ENCODE measurements at regions not wholly inside any gene's neighbourhood (a gene's known extent, or its start where the extent isn't known, plus 50 kb on each side); places are given as distances from the start of the nearest gene placed in this dataset.
A peak's percentile ranks its signal among the peaks of the same experiment; 100 is the strongest.

GRCh38 chr1:14332158-14332557 lies 266.3 kb upstream of the KAZN start:
- no peaks in the 10 kb centered on the region for H4K20me1 ChIP-seq (ENCODE audit: insufficient read depth, low read length)
- no peaks in the 10 kb centered on the region for H3K36me3 ChIP-seq (replicated peaks in 1 of 2; ENCODE audit: control insufficient read depth in 1 of 2, insufficient read depth in 2 of 2, low read length in 2 of 2)
- H3K4me2 ChIP-seq (ENCODE audit: low read depth, low read length) = no peak overlapping the region
- no peak overlapping the region for H2AFZ ChIP-seq (ENCODE audit: low read length)
- H3K4me1 ChIP-seq (ENCODE audit: insufficient read depth, low read length) = no peaks in the 10 kb centered on the region
- H3K27me3 ChIP-seq (ENCODE audit: control insufficient read depth in 1 of 2, insufficient read depth in 2 of 2, low read length in 2 of 2) = no peaks in the 10 kb centered on the region; a peak in 1 of 5 replicates
- 2% methylated on average over 2 of the region's 4 CpGs for WGBS (ENCODE audit: low lambda C conversion rate)
- no peak overlapping the region for H3K9ac ChIP-seq (ENCODE audit: insufficient read depth, low read depth, low read length)
- CTCF ChIA-PET (ENCODE audit: low intra/inter-chr PET ratio, low total read pairs) = no interaction called here
- ATAC-seq (no peak), DNase-seq (ENCODE audit: low spot score) (no peak), FAIRE-seq (no peak)
- H3K9me3 ChIP-seq (ENCODE audit: low read length) = peaks cover 12% of the 10 kb centered on the region; the same call in 1 of the 2 replicates
- in situ Hi-C loops (cut with HindIII; ENCODE audit: extremely low pct_ligation_motif_present, low pct_unique_long_range_greater_than_20kb) = no loop called here
- H3K27ac ChIP-seq (ENCODE audit: extremely low read length, insufficient read depth, low read length) = no peak overlapping the region
- intact Hi-C loops (cut with micrococcal nuclease; ENCODE audit: unreplicated experiment) = no loop called here
- no peaks in the 10 kb centered on the region for H3K79me2 ChIP-seq (ENCODE audit: insufficient read depth, low read length)
- H3K4me3 ChIP-seq (replicated peaks in 1 of 3; ENCODE audit: insufficient read depth in 1 of 3, low read depth in 2 of 3, low read length in 3 of 3) = no peak overlapping the region
- TF ChIP-seq NFE2L2 (IDR thresholded peaks at IDR 0.05; ENCODE audit: low read length) (peak; percentile 70), ZBTB40 (IDR thresholded peaks at IDR 0.05) (no peak), ZBTB40 (CRISPR knock-in tag; IDR thresholded peaks at IDR 0.05) (no peak)
- POLR2A ChIA-PET = no interaction called here
- BruUV-seq (replicated peaks) = no TSS peak
